IMR-90 (cell line): ENCODE measurements at regions not wholly inside any gene's neighbourhood (a gene's known extent, or its start where the extent isn't known, plus 50 kb on each side); places are given as distances from the start of the nearest gene placed in this dataset.

Source experiments
- CEBPB ChIP-seq: IDR thresholded peaks from 2 replicates; pipeline ENCODE4 v1.6.1; 2012; ENCODE audit warnings: low read depth, low read length, improper control_type of control experiment
- CHD1 ChIP-seq: IDR thresholded peaks from 2 replicates; pipeline ENCODE4 v1.6.1; 2012; ENCODE audit warnings: low read depth, low read length, improper control_type of control experiment
- FOS ChIP-seq: fragments of 150-350 bp; IDR thresholded peaks from 2 replicates; pipeline ENCODE4 v1.6.1; 2016; ENCODE audit warnings: low read depth, low read length
- POLR2A ChIP-seq: IDR thresholded peaks from 2 replicates; pipeline ENCODE4 v1.6.1; 2012; ENCODE audit warnings: mild to moderate bottlenecking, low read depth, low read length
- RAD21 ChIP-seq: IDR thresholded peaks from 2 replicates; pipeline ENCODE4 v1.6.1; 2012; ENCODE audit warnings: low read length, improper control_type of control experiment
- USF2 ChIP-seq: fragments of 150-350 bp; IDR thresholded peaks from 2 replicates; pipeline ENCODE4 v1.6.1; 2017; ENCODE audit warnings: mild to moderate bottlenecking, antibody characterized with exemption, low read length, low read depth
- TF ChIP-seq, protein P1 (sequence below): conservative IDR thresholded peaks from 2 replicates; pipeline ENCODE4 v1.5.1; 2012; ENCODE audit warnings: mild to moderate bottlenecking, low read depth, low read length, improper control_type of control experiment

DNA sequence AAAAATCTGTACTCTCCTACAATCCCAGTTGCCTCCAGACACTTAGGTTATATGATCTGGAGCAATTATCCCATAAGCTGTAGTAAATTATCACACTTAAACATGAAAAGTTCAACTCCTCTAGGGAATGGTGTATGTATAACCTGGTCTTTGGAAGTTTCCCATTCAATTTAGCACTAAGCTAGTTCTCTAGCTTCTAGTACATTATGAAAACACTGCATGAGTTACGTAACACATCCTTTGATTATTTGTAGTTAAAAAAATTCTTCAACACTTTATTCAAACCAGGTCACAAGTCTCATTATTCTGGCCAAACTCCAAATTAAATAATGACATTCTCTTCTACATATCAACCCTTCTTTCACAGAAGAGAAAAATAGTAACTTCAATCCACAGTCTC, 827.0 kb upstream of the ADAMTS5 start:
- TF ChIP-seq, protein P1, sequence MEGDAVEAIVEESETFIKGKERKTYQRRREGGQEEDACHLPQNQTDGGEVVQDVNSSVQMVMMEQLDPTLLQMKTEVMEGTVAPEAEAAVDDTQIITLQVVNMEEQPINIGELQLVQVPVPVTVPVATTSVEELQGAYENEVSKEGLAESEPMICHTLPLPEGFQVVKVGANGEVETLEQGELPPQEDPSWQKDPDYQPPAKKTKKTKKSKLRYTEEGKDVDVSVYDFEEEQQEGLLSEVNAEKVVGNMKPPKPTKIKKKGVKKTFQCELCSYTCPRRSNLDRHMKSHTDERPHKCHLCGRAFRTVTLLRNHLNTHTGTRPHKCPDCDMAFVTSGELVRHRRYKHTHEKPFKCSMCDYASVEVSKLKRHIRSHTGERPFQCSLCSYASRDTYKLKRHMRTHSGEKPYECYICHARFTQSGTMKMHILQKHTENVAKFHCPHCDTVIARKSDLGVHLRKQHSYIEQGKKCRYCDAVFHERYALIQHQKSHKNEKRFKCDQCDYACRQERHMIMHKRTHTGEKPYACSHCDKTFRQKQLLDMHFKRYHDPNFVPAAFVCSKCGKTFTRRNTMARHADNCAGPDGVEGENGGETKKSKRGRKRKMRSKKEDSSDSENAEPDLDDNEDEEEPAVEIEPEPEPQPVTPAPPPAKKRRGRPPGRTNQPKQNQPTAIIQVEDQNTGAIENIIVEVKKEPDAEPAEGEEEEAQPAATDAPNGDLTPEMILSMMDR = no peak
- TF ChIP-seq CHD1 (no peak), POLR2A (no peak), CEBPB (no peak), RAD21 (no peak), FOS (no peak), USF2 (no peak)
